ENCODE measurements at regions not wholly inside any gene's neighbourhood (a gene's known extent, or its start where the extent isn't known, plus 50 kb on each side); places are given as distances from the start of the nearest gene placed in this dataset.
"Not testable (repeated sequence)": the region's sequence is repeated elsewhere in the genome, so short reads cannot be mapped to it uniquely, and the experiment has no call there.

GRCh38 chr5:105617436-105618215 lies 2053.1 kb downstream of the EFNA5 start:
- Mint-ChIP-seq H3K9me3 (ENCODE audit: unreplicated experiment) (no peaks in the 10 kb centered on the region), H3K4me3 (ENCODE audit: unreplicated experiment) (no peak overlapping the region), H3K27ac (ENCODE audit: low read depth, unreplicated experiment) (no peak overlapping the region), H3K36me3 (ENCODE audit: insufficient read depth, unreplicated experiment) (no peaks in the 10 kb centered on the region), H3K4me1 (ENCODE audit: insufficient read depth, unreplicated experiment) (no peaks in the 10 kb centered on the region), H3K27me3 (ENCODE audit: insufficient read depth, unreplicated experiment) (no peaks in the 10 kb centered on the region)
- no peak for DNase-seq (ENCODE audit: unreplicated experiment)
- CTCF ChIA-PET: no interaction called here
- BruUV-seq (replicated peaks): no TSS peak
- TF ChIP-seq, protein P1, sequence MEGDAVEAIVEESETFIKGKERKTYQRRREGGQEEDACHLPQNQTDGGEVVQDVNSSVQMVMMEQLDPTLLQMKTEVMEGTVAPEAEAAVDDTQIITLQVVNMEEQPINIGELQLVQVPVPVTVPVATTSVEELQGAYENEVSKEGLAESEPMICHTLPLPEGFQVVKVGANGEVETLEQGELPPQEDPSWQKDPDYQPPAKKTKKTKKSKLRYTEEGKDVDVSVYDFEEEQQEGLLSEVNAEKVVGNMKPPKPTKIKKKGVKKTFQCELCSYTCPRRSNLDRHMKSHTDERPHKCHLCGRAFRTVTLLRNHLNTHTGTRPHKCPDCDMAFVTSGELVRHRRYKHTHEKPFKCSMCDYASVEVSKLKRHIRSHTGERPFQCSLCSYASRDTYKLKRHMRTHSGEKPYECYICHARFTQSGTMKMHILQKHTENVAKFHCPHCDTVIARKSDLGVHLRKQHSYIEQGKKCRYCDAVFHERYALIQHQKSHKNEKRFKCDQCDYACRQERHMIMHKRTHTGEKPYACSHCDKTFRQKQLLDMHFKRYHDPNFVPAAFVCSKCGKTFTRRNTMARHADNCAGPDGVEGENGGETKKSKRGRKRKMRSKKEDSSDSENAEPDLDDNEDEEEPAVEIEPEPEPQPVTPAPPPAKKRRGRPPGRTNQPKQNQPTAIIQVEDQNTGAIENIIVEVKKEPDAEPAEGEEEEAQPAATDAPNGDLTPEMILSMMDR (IDR thresholded peaks at IDR 0.05; ENCODE audit: unreplicated experiment): no peak
- intact Hi-C loops (cut with micrococcal nuclease): no loop called here
- POLR2A ChIA-PET: no interaction called here

GRCh38 chr5:105616599-105616998 lies 2054.0 kb upstream of the NUDT12 start:
- intact Hi-C loops (cut with micrococcal nuclease): no loop called here
- H3K9me3 Mint-ChIP-seq (ENCODE audit: unreplicated experiment): no peaks in the 10 kb centered on the region
- no TSS peak for BruUV-seq (replicated peaks)
- no peaks in the 10 kb centered on the region for H3K27me3 Mint-ChIP-seq (ENCODE audit: insufficient read depth, unreplicated experiment)
- no peak overlapping the region for H3K27ac Mint-ChIP-seq (ENCODE audit: low read depth, unreplicated experiment)
- no peaks in the 10 kb centered on the region for H3K4me1 Mint-ChIP-seq (ENCODE audit: insufficient read depth, unreplicated experiment)
- no peak overlapping the region for H3K4me3 Mint-ChIP-seq (ENCODE audit: unreplicated experiment)
- TF ChIP-seq, protein P1 (IDR thresholded peaks at IDR 0.05; ENCODE audit: unreplicated experiment): no peak
- DNase-seq (ENCODE audit: unreplicated experiment): no peak
- ChIA-PET CTCF (no interaction called here), POLR2A (no interaction called here)
- no peaks in the 10 kb centered on the region for H3K36me3 Mint-ChIP-seq (ENCODE audit: insufficient read depth, unreplicated experiment)

- BruUV-seq (replicated peaks); H3K27ac Mint-ChIP-seq (ENCODE audit: low read depth, unreplicated experiment); H3K4me1 Mint-ChIP-seq (ENCODE audit: insufficient read depth, unreplicated experiment); H3K27me3 Mint-ChIP-seq (ENCODE audit: insufficient read depth, unreplicated experiment); CTCF ChIA-PET; intact Hi-C loops (cut with micrococcal nuclease); DNase-seq (ENCODE audit: unreplicated experiment); H3K36me3 Mint-ChIP-seq (ENCODE audit: insufficient read depth, unreplicated experiment); H3K4me3 Mint-ChIP-seq (ENCODE audit: unreplicated experiment); POLR2A ChIA-PET: not testable (repeated sequence)
- H3K9me3 Mint-ChIP-seq (ENCODE audit: unreplicated experiment): peaks cover 29% of the 10 kb centered on the region
These were observed 2039.8 kb upstream of the NUDT12 start for GRCh38 chr5:105602406-105602805.

- CTCF ChIA-PET: no interaction called here
- no TSS peak for BruUV-seq (replicated peaks)
- H3K9me3 Mint-ChIP-seq (ENCODE audit: unreplicated experiment): no peaks in the 10 kb centered on the region
- H3K36me3 Mint-ChIP-seq (ENCODE audit: insufficient read depth, unreplicated experiment): no peaks in the 10 kb centered on the region
- no peaks in the 10 kb centered on the region for H3K27me3 Mint-ChIP-seq (ENCODE audit: insufficient read depth, unreplicated experiment)
- TF ChIP-seq, protein P1 (IDR thresholded peaks at IDR 0.05; ENCODE audit: unreplicated experiment): no peak
- H3K4me3 Mint-ChIP-seq (ENCODE audit: unreplicated experiment): no peak overlapping the region
- no peak overlapping the region for H3K27ac Mint-ChIP-seq (ENCODE audit: low read depth, unreplicated experiment)
- intact Hi-C loops (cut with micrococcal nuclease): no loop called here
- POLR2A ChIA-PET: no interaction called here
- no peaks in the 10 kb centered on the region for H3K4me1 Mint-ChIP-seq (ENCODE audit: insufficient read depth, unreplicated experiment)
- no peak for DNase-seq (ENCODE audit: unreplicated experiment)
These were observed 2030.6 kb upstream of the NUDT12 start for GRCh38 chr5:105593011-105593760.

Data from MCF 10A (cell line).